DMS153 treated with DMSO at 0.1 percent for 48 hours (cell line): ENCODE measurements at regions not wholly inside any gene's neighbourhood (a gene's known extent, or its start where the extent isn't known, plus 50 kb on each side); places are given as distances from the start of the nearest gene placed in this dataset.

Source experiments
- DNase-seq: peaks from one replicate; lab custom pipeline; 2025; ENCODE audit not compliant: unreplicated experiment; lab: John Stamatoyannopoulos, UW

DNA sequence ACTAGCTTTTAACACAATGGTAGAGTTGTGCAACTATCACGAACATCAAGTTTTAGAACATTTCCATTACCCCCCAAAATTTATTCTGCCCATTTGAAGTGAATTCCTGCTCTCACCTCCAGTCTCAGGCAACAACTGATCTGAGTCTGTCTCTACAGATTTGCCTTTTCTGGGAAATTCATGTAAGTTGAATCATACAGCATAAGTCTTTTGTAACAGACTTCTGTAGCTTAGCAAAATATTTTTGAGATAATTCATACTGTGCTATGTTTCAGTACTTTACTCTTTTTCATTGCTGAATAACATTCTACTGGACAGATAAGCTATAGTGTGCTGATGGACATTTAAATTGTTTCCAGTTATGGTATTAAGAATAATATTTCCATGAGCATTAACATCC, 447.3 kb upstream of the GJE1 start:
- DNase-seq, result no peak

DNA sequence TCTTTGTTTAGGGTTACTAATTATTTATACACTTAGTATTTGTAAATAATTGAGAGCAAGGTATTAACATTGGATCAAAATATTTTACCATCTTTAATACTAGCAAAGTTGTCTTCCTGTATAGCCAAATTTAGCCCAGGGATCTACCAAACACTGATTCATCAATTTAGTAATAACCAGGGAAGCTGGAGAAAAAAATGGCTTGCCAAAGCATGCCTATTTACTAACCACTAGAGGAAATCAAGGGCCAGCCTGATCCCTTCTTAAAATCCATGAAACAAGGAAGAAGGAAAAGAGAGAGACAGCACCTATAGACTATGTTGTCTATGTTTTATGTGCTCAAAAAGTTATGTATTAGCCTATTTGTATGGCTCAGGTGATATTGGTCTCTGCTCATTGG, 450.3 kb upstream of the GJE1 start:
- DNase-seq, result no peak

DNA sequence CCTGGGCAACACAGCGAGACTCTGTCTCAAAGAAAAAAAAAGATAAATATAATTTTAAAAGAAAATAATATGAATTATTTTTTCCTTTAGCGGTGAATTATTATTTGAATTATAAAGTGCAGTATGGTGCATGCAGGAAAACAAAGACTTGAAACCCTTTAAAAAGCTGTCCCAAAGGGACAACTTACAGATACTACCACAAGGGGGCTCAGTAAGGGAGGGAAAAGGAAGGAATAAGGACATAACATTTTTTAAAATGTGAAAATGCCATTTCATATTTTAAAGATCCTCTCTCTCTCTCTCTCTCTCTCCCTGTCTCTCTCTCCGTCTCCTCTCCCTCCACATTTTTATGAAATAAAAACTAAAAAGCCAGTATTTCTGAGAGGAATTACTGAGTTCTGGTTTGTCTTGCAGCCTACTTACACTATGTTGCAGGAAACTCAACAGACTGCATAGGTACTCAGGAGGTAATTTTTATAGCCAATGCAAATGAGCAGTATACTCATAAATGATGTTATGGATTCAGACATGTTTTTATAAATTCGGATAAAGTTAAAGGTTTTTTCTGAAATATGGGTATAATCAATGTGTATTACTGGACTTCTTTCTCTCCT, 455.0 kb upstream of the GJE1 start:
- peak; percentile 29 for DNase-seq

DNA sequence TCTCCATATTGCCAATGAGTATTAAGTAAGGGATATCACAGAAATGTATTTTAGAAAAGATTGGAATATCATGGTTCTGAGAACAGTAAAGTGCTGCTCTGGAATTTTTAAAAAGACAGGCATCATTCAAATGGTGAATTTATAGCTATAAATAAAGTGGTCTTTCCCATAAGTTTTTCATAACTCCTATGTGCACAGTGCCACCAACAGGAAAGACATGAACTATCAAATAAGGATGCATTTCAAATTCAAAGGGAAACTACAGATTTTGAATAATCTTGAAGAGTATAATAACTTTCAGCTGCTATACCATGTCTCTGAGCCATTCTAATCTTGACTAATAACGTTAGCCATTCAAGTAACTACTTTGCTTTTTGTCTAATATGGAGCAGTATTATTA, 456.8 kb upstream of the GJE1 start:
- DNase-seq, result no peak

DNA sequence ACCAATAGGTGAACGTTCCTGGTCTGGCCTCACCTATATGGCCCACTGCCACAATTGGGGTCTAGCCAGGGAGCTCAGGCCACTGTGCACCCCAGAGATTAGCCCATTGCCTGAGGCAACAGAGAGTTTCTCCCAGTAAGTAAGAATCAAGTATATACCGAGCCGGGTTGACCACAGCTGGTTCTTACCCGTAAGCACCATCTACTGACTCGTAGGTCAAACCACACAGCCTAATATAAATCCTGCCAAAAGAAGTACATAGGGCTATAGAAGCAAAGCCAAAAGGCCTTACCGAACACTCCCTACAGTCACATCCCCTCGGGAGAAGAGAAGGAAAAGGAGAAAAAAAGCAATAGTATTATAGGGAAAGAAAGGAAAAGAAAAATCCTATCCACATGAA, 463.6 kb upstream of the GJE1 start:
- DNase-seq, result no peak

DNA sequence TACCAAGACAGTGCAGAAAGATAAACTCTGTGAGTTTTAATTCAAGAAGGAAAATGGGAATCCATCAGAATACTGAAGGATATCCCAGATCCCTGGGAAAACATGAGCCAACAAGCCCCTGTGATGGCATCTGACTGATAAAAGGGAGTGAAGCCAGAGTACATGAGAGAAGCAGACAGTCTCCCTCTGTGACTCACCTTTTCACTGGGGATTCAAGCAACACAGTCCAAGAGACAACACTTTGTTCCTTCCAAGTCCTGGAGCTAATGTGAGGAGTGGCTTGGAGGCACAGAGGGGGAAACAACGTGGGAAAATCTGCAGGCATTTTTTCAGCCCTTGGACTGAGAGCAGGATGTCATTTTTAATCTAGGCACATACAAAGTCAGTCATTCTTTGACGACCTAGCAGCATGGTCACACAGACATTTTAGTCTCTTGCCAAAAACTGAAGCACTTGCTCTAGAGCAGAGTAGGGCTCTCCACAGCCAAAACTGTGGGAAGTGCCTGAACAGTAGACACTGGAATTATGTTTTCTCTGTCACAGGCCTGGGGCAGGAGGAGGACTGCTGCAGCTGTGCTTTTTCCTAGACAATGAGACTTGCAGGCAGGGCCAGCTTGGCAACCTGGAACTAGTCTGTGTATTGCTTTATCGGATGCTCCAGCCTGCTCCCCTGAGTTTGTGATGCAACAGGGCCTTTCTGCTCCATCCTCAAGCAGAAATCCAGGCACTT, 465.0 kb upstream of the GJE1 start:
- no peak for DNase-seq

DNA sequence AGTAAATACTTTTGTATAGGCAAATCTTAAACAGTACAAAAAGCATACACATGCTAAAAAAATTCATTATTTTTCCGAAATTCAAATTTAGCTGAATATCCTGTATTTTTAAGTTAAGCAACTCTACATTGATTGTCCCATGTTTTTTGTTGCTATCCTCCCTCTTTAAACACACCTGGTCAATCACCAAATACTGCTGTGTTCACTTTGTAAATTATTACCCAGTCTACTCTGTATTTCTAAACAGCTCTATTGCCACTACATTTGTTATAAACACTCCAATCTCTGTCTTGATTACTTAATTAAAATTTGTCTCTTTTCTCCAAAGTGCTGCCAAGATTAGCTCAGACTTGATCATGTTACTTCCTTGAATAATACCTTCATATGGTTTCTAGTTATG, 466.5 kb upstream of the GJE1 start:
- DNase-seq, result no peak

DNA sequence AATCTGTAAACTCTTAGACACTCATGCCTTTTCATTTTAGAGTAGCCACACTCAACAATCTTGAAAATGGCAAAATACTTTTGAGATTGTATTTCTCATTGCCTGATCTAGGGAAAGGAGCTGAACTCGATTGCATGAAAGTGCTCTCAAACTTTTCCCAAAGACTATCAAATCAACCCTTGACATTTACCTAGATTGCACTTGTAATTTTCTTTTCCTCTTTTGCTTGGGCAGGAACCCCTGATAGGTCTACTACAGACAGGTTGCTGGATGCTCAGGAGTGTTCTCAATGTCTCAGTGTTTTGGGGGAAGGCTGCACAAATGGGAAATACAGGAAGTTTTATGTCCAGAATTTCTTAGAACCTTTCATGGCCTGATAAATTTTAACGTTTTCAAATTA, 468.0 kb upstream of the GJE1 start:
- DNase-seq, result no peak

DNA sequence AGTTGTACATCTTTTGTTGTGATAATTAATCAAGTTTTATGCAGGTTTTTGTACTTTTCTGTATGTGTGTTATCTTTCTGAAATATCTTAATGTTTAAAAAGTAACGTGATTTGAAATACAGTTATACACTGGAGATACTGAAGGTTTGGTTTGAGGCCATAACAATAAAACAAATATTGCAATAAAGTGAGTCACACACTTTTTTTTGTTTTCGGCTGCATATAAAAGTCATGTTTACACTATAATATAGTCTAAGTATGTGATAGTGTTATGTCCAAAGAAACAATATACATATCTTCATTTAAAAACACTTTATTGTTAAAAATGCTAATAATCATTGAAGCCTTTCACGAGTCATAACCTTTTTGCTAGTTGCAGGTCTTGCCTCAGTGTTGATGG, 473.1 kb upstream of the GJE1 start:
- DNase-seq, result no peak

DNA sequence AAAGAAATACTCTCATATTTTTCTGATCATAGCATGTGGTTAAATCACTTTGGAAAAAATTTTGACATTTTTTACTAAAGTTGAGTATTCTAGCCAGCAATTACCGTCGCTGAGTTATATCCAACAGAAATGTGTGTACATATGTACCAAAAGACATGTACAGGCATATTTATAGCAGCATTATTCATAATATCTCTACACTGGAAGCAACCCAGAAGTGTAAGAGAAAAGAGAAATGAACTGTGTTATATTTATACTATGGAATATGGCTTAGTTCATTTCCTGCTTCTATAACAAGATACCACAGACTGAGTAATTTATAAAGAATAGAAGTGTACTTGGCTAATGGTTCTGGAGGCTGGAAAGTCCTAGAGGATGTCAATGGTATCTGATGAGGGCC, 474.0 kb upstream of the GJE1 start:
- no peak for DNase-seq

DNA sequence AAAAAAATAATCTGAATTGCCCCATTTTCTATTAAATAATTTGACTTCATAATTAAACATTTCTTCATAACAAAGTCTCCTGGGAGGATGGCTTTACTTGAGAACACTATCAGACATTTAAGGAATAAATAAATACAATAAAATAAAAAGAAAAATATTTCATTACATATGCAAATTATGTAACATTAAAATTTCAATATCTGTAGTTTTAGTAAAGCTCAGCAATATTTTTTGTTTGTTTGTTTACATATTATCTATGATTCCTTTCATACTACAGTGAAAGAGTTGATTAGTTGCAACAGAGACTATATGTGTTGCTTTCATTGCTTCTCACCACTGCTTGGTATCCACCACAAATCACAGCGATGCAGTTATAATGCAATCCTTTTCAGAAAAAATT, 474.9 kb upstream of the GJE1 start:
- no peak for DNase-seq

DNA sequence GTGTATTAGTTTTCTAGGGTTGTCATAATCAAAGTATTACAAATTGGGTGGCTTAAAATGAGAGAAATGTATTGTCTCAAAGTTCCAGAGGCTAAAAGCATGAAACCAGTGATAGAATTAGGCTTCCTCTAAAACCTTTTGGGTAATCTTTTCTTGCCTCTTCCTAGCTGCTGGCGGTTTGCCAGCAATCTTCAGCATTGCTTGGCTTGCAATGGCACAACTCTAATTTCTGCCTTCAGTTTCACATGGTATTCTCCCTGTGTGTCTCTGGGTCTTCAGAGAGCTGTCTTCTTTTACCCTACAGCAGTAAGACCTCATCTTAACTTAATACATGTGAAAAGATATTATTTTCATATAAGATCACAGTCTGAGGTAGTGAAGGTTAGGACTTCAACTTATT, 479.1 kb upstream of the GJE1 start:
- no peak for DNase-seq

DNA sequence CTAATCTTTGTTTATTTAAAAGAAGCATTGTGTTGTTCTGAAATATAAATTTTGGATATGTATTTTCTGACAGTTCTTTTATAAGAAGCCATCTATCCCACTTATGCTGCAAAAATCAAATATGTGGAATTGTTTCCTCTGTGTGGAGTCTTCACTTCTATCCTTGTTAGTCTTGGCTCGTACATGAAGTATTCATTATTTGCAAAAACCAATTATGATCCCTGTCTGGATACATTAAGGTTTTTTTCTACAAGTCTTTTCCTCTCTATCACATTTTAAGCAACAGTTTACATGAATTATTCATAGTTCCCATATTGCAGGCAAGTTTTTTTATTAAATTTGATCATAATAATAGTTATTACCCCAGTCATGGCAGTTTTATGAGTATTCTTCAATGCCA, 490.8 kb upstream of the GJE1 start:
- no peak for DNase-seq

DNA sequence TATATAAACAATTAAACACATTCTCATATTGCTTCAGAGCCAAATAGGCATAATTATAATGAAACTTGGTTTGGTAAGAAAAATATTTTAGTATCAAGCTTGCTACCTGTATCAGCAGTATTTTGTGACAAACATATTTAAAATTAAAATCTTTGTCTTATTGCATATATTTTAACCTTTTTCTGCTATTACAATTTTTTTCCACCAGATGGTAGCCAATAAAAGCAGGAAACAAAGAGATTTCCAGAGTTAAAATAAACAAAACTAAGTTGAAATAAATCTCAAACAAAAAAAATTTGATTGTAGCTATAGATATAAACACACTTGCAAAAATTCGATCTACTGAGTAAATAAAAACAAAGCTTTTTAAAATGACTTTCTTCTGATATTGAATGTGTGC, 491.3 kb upstream of the GJE1 start:
- no peak for DNase-seq

DNA sequence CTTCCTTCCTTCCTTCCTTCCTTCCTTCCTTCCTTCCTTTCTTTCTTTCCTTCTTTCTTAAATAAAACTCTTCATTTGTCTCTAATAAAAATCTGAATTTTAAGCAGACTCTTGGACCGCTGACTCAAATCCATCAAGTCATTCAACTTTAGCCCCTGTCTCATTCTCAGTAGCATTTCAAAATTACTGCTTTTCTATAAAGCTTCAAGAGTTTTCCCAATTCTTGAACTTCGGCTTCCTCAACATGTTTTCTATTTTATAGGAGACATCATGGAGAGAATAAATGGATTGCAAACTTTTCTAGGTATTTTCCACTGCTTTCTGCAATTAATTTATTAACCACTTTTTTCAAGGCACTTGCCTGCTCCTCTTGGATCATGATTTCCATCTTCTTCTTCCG, 497.1 kb upstream of the GJE1 start:
- DNase-seq, result no peak

DNA sequence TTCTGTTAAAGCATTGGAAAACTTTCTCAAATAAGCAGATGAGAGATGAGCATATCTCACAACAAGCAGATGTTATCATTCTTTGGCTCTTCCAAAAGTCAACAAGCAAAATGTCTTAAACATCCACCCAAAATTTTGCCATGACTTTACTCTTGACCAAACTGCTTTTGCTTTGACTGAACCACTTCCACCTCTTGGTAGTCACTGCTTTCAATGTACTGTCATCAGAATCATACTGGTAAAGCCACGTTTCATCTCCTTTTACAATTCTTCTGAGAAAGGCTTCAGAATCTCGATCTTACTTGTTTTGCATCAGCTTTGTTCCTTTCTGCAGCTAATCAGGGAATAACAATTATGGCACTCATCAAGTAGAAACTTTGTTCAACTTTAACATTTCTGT, 498.5 kb upstream of the GJE1 start:
- no peak for DNase-seq

DNA sequence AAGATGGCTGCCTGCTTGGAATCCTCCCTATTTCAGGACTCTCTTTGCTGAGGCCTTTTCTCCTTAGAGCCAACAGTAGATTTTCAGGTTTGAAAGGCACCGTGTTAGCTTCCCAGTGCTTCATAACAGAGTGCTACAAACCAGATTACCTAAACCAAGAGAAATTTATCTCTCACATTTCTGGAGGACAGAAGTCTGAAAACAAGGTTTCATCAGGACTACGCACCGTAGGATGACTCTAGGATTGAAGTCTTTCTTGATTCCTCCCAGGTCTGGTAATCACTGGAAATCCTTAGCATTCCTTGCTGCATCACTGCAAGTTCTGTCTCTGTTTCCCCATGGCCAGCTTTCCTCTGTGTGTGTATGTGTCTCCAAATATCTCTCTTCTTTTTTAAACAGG, 508.4 kb upstream of the GJE1 start:
- no peak for DNase-seq

DNA sequence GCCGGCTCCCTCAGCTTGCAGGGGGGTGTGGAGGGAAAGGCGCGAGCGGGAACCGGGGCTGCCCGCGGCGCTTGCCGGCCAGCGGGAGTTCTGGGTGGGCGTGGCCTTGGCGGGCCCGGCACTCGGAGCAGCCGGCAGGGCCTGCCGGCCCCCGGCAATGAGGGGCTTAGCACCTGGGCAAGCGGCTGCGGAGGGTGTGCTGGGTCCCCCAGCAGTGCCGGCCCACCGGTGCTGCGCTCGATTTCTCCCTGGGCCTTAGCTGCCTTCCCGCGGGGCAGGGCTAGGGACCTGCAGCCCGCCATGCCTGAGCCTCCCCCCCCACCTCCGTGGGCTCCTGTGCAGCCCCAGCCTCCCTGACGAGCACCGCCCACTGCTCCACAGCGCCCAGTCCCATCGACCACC, 514.5 kb upstream of the GJE1 start:
- no peak for DNase-seq

DNA sequence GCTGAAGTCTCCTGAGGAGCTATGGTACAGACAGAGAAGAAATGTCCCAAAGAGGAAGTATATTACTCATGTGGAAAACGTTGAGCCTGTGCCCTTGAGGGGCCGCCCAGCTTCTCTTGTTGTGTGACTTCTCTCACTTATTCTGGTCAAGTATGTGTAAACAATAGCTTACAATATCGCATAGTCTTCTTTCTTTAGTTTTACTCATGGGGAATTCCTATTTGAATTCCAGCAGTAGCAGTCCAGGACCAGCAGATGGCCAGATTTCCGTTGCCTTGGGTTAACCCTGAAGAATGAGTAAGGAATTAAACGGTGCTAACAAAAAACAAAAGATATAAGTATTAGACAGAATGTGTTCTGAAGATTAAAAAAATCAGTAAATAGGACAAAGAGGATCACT, 522.0 kb upstream of the GJE1 start:
- DNase-seq, result no peak

DNA sequence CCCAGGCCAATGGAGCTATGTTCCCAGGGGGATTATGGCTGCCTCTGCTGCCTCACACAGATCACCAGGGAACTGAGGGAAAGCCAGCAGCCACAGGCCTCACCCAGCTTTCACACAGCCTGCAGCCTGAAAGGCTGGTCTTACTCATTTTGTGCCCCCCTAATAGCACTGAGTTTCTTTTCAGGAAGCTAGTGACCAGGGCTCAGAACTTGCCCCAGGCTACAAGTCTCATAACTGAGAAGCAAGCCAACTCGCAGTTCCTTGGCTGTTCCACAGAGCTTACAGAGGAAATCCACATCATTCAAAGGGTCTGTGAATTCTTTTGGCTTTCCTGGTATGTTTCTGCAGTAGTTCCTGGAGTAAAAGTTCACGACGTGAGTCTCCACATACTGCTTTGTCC, 524.8 kb upstream of the GJE1 start:
- DNase-seq, result no peak

DNA sequence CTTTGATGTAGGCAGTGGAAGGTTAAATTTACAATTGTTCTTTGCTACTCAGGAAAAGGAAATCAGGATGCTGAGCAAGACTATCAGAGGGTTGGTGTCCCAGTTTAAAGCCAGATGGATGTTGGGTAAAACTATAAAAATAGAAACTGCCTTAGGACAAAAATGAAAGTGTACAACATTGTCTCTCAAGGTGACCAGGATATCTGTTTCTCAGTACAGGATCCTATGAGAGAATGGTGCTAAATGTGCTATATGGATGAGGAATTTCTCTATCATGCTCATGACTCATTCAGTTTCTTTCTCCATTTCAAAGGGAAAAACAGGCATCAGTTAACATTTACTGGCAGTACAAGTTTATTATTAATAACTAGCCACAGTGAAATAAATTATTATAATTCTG, 534.2 kb upstream of the GJE1 start:
- no peak for DNase-seq

DNA sequence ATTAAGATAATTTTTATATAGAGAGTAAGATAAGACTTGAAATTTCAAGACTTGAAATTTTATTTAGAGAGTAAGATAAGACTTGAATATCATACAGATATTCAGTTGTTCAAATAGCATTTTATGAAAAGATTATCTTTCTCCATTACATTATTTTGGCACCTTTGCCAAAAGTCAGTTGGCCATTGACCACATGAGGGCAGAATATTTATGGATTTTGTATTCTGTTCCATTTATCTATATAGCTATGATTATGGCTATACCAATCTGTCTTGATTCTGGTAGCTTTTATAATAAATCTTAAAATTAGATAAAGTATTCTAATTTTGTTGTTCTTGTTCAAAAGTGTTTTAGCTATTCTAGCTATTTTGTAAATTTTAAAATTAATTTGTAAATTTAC, 537.9 kb upstream of the GJE1 start:
- no peak for DNase-seq

DNA sequence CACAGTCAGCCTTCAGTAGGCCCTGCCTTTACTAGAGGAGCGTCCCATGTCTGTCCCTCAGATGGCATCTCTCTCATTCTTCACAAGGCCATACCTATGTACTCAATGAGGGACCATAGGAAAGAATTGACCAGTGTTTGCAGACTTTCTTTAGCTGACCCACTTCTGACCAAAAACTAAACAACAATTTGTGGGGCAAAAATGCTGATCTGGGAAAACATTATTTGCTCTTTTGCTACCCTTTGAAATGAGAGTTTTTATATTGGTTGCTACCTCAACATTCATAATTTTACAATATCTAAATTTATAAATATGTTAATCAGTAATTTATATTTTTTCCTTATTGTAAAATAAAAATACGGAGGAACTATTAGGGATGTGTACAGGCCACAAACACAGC, 539.4 kb upstream of the GJE1 start:
- no peak for DNase-seq
